Astrocyte (in vitro differentiated cells and primary cell): ENCODE measurements at regions not wholly inside any gene's neighbourhood (a gene's known extent, or its start where the extent isn't known, plus 50 kb on each side); places are given as distances from the start of the nearest gene placed in this dataset.

Source experiments
- DNase-seq: peaks from one replicate; pipeline ENCODE4 v3.0.0-alpha.2; 2010; ENCODE audit warnings: low read depth
- FAIRE-seq: peaks from 2 replicates; lab custom pipeline; 2011; peaks lifted over from hg19 to GRCh38; lab: Jason Lieb, UNC
- H2AFZ ChIP-seq: 2 replicates; pipeline ENCODE4 v1.6.0; 2012; ENCODE audit warnings: low read depth, low read length, inconsistent platforms
- H3K27ac ChIP-seq: 2 replicates; pipeline ENCODE4 v1.5.1; 2011; ENCODE audit warnings: low read depth, low read length, inconsistent platforms
- H3K27me3 ChIP-seq: 2 replicates; pipeline ENCODE4 v1.6.0; 2011; ENCODE audit warnings: low read length, inconsistent platforms; ENCODE audit not compliant: insufficient read depth
- H3K36me3 ChIP-seq: 2 replicates; pipeline ENCODE4 v1.5.1; 2011; ENCODE audit warnings: low read length, inconsistent platforms; ENCODE audit not compliant: insufficient read depth
- H3K4me1 ChIP-seq: 2 replicates; pipeline ENCODE4 v1.5.1; 2011; ENCODE audit warnings: low read length, inconsistent platforms; ENCODE audit not compliant: insufficient read depth
- H3K4me2 ChIP-seq: 2 replicates; pipeline ENCODE4 v1.6.0; 2012; ENCODE audit warnings: low read length, inconsistent platforms
- H3K4me3 ChIP-seq: 2 replicates; pipeline ENCODE4 v1.5.1; 2011; ENCODE audit warnings: low read depth, mild to moderate bottlenecking, low read length, inconsistent platforms; ENCODE audit not compliant: insufficient read depth
- H3K79me2 ChIP-seq: 2 replicates; pipeline ENCODE4 v1.6.0; 2012; ENCODE audit warnings: mild to moderate bottlenecking, low read length, inconsistent platforms; ENCODE audit not compliant: insufficient read depth
- H3K9ac ChIP-seq: 2 replicates; pipeline ENCODE4 v1.6.0; 2012; ENCODE audit warnings: mild to moderate bottlenecking, low read length, inconsistent platforms
- H3K9me3 ChIP-seq: 2 replicates; pipeline ENCODE4 v1.5.1; 2012; ENCODE audit warnings: low read depth, mild to moderate bottlenecking, low read length, inconsistent platforms; ENCODE audit not compliant: insufficient read depth
- H4K20me1 ChIP-seq: 2 replicates; pipeline ENCODE4 v1.6.0; 2012; ENCODE audit warnings: low read length, inconsistent platforms; ENCODE audit not compliant: insufficient read depth
- H3K27ac Mint-ChIP-seq: one replicate; pipeline ENCODE4 v1.8.0; 2021; ENCODE audit warnings: mild to moderate bottlenecking, mixed read lengths; ENCODE audit not compliant: unreplicated experiment
- H3K27me3 Mint-ChIP-seq: one replicate; pipeline ENCODE4 v1.8.0; 2021; ENCODE audit warnings: low read depth, mixed read lengths; ENCODE audit not compliant: unreplicated experiment
- H3K36me3 Mint-ChIP-seq: one replicate; pipeline ENCODE4 v1.8.0; 2021; ENCODE audit warnings: low read depth, mixed read lengths; ENCODE audit not compliant: unreplicated experiment
- H3K4me1 Mint-ChIP-seq: one replicate; pipeline ENCODE4 v1.8.0; 2021; ENCODE audit warnings: low read depth, mixed read lengths; ENCODE audit not compliant: unreplicated experiment
- H3K4me3 Mint-ChIP-seq: one replicate; pipeline ENCODE4 v1.8.0; 2021; ENCODE audit warnings: mild to moderate bottlenecking, moderate library complexity, mixed read lengths; ENCODE audit not compliant: unreplicated experiment
- H3K9me3 Mint-ChIP-seq: one replicate; pipeline ENCODE4 v1.8.0; 2021; ENCODE audit warnings: mild to moderate bottlenecking, mixed read lengths; ENCODE audit not compliant: unreplicated experiment
- CTCF ChIP-seq: IDR thresholded peaks from 2 replicates; pipeline ENCODE4 v1.5.1; 2011; ENCODE audit warnings: low read depth, mild to moderate bottlenecking, inconsistent platforms, low read length, moderate library complexity; ENCODE audit not compliant: insufficient read depth
- EZH2 ChIP-seq: IDR thresholded peaks from 2 replicates; pipeline ENCODE4 v1.6.1; 2012; ENCODE audit warnings: mild to moderate bottlenecking, low read length, inconsistent platforms; ENCODE audit not compliant: insufficient read depth

DNA sequence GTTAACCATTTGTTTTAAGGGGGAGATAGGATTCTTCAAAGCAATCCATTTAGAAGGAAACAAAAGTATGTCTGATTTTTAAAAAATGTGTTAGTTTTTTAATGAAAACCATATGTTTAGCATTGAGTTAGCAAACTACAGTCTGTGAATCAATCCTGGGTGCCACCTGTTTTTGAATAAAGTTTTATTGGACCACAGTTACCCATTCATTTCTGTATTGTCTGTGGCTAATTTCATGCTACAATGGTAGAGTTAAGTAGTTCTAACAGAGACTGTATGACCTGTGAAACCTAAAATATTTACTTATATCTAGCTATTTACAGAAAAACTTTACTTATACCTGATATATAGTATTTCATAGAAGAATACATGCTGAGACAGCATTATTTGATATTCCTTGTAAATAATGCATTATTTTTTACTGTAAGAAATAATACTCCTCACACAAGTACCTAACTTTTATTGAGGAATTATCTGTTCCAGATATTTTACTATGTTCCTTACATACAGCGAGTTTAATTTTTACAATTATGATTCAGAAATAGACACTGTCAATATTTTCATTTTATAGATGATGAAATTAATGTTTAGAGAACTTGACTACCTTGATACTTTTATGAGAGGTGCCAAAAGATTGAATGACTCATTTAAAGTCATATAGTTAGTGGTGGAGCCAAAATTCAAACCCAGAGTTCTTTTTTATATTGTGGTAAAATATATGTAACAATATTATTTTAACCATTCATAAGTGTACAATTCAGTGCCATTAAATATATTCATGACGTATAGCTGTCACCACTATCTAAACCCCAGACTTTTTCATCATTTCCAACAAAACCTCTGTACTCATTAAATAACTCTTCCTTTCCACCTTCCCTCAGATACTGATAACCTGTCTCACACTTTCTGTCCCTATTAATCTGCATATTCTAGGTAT, 122.0 kb downstream of the GLUD2 start:
- H3K9ac ChIP-seq: no peak overlapping the region
- no peaks in the 10 kb centered on the region for H3K27me3 Mint-ChIP-seq
- H3K27ac ChIP-seq: no peak overlapping the region
- TF ChIP-seq CTCF (no peak), EZH2 (no peak)
- H3K4me1 Mint-ChIP-seq: peaks cover 3% of the 10 kb centered on the region
- no peak overlapping the region for H3K27ac Mint-ChIP-seq
- H3K36me3 Mint-ChIP-seq: no peaks in the 10 kb centered on the region
- no peaks in the 10 kb centered on the region for H3K9me3 Mint-ChIP-seq
- H4K20me1 ChIP-seq: no peaks in the 10 kb centered on the region
- no peak for DNase-seq
- no peak overlapping the region for H3K4me2 ChIP-seq
- no peaks in the 10 kb centered on the region for H3K36me3 ChIP-seq
- H3K79me2 ChIP-seq: no peaks in the 10 kb centered on the region
- H2AFZ ChIP-seq: no peak overlapping the region
- H3K9me3 ChIP-seq: no peaks in the 10 kb centered on the region
- H3K4me1 ChIP-seq: no peaks in the 10 kb centered on the region
- no peak overlapping the region for H3K4me3 Mint-ChIP-seq
- no peak overlapping the region for H3K4me3 ChIP-seq
- FAIRE-seq: peak; percentile 63
- H3K27me3 ChIP-seq: no peaks in the 10 kb centered on the region

GRCh38 chrX:121172703-121173102, 125.3 kb downstream of the GLUD2 start:
- Histone ChIP-seq H3K36me3 (no peaks in the 10 kb centered on the region), H3K4me3 (no peak overlapping the region), H3K79me2 (no peaks in the 10 kb centered on the region), H4K20me1 (no peaks in the 10 kb centered on the region), H3K4me1 (no peaks in the 10 kb centered on the region), H3K27ac (no peak overlapping the region), H3K9me3 (no peaks in the 10 kb centered on the region), H2AFZ (no peak overlapping the region), H3K27me3 (no peaks in the 10 kb centered on the region), H3K9ac (no peak overlapping the region), H3K4me2 (no peak overlapping the region)
- Mint-ChIP-seq H3K9me3 (no peaks in the 10 kb centered on the region), H3K27ac (no peak overlapping the region), H3K36me3 (no peaks in the 10 kb centered on the region), H3K4me1 (no peaks in the 10 kb centered on the region), H3K27me3 (no peaks in the 10 kb centered on the region), H3K4me3 (no peak overlapping the region)
- DNase-seq (no peak), FAIRE-seq (no peak)
- TF ChIP-seq CTCF (no peak), EZH2 (no peak)

DNA sequence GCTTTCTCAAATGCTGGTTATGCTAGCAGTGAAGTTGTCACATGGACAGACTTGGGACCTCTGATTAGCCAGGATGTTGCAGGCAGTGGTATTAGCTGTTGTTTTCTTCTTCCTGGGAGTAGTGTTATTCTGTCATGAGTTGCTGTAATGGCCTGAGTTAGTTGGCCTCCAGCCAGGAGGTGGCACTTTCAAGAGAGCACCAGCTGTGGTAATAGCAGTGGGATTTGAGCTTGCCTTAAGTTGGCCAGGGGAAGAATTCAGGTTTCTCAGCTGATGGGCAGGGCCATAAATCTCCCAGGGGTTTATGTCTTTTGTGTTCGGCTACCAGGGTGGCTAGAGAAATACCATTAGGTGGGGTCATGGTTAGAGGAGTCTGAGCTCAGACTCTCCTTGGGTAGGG, 132.6 kb downstream of the GLUD2 start:
- Histone ChIP-seq H3K9ac (no peak overlapping the region), H3K4me3 (no peak overlapping the region), H3K27ac (no peak overlapping the region), H3K79me2 (no peaks in the 10 kb centered on the region), H3K4me2 (no peak overlapping the region), H3K9me3 (no peaks in the 10 kb centered on the region), H3K36me3 (no peaks in the 10 kb centered on the region), H4K20me1 (no peaks in the 10 kb centered on the region), H3K27me3 (no peaks in the 10 kb centered on the region), H2AFZ (no peak overlapping the region), H3K4me1 (no peaks in the 10 kb centered on the region)
- no peak overlapping the region for H3K4me3 Mint-ChIP-seq
- H3K9me3 Mint-ChIP-seq: peaks cover 4% of the 10 kb centered on the region
- FAIRE-seq (no peak), DNase-seq (no peak)
- H3K27ac Mint-ChIP-seq: no peak overlapping the region
- H3K27me3 Mint-ChIP-seq: no peaks in the 10 kb centered on the region
- no peaks in the 10 kb centered on the region for H3K36me3 Mint-ChIP-seq
- no peak for TF ChIP-seq EZH2
- TF ChIP-seq CTCF: no peak
- H3K4me1 Mint-ChIP-seq: no peaks in the 10 kb centered on the region
